ENCODE measurements at regions not wholly inside any gene's neighbourhood (a gene's known extent, or its start where the extent isn't known, plus 50 kb on each side); places are given as distances from the start of the nearest gene placed in this dataset.

- no peak for TF ChIP-seq CTCF (conservative IDR thresholded peaks at IDR 0.05)
- TF ChIP-seq EZH2 (IDR thresholded peaks at IDR 0.05; ENCODE audit: low read depth) = no peak
Measured at GRCh38 chr17:6323626-6324356, 111.1 kb downstream of the AIPL1 start.
